ENCODE measurements at regions not wholly inside any gene's neighbourhood (a gene's known extent, or its start where the extent isn't known, plus 50 kb on each side); places are given as distances from the start of the nearest gene placed in this dataset.

GRCh38 chr11:127996825-127997224 is 590.5 kb downstream of the ETS1 start:
- TF ChIP-seq CTCF (IDR thresholded peaks at IDR 0.05) (no peak), EP300 (IDR thresholded peaks at IDR 0.05) (no peak), POLR2A (IDR thresholded peaks at IDR 0.05; ENCODE audit: low read depth) (no peak), POLR2AphosphoS5 (IDR thresholded peaks at IDR 0.05) (no peak)
